AG08396 (cell line): ENCODE measurements at regions not wholly inside any gene's neighbourhood (a gene's known extent, or its start where the extent isn't known, plus 50 kb on each side); places are given as distances from the start of the nearest gene placed in this dataset.

ENCODE experiments used
- DNase-seq: peaks from one replicate; pipeline ENCODE4 v3.0.0; 2012; ENCODE audit warnings: low spot score, mixed read lengths

GRCh38 chr5:136689552-136689951 lies 324.2 kb upstream of the TRPC7 start:
- no peak for DNase-seq

DNA sequence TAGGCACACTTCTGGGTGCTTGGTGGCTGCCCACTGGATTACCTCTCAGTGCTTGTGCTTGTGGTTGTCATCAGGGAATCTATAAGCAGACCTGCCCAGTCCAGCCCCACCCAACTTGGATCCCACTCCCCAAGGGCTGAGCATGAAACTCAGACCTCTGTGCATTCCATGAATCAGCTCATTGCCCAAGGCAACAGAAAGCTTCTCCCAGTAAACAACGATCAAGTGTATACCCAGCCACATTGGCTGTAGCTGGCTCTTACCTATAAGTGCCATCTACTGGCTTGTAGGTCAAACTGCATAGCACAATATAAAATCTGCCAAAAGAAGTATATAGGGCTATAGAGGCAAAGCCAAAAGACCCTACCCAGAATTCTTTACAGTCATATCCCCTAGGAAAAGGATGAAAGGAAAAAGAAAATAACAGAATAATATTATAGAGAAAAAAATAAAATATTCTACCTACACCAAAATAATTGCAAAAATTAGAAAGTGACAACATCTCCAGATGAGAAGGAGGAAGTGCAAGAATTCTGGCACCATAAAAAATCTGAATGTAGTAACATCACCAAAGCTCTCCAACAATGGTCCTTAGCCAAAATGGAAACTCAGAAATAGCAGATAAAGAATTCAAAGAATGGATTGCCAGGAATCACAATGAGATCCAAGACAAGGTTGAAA lies 321.0 kb upstream of the TRPC7 start:
- DNase-seq: no peak

GRCh38 chr5:136682986-136683385 lies 317.6 kb upstream of the TRPC7 start:
- no peak for DNase-seq

DNA sequence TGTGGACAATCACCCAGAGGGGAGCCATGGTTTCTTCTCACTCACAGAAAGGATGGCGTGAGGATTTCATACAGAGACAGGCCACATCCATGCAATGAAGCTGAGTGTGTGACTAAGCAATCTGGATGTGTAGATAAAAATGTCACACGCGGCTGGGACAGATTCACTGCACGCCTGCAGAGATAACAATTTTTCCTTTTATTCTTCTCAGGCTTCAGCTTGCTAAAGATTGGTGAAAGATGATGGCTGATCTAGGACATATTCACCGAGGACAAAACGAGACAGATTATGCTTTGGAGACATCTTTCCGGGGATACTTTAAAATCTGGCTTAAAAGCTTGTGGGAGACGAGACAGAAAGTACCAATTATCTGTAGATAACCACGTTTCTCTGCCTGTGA lies 313.9 kb upstream of the TRPC7 start:
- no peak for DNase-seq

- no peak for DNase-seq
Observed at GRCh38 chr5:136677217-136677616, 311.9 kb upstream of the TRPC7 start.

GRCh38 chr5:136676685-136677084 lies 311.3 kb upstream of the TRPC7 start:
- DNase-seq: no peak

DNA sequence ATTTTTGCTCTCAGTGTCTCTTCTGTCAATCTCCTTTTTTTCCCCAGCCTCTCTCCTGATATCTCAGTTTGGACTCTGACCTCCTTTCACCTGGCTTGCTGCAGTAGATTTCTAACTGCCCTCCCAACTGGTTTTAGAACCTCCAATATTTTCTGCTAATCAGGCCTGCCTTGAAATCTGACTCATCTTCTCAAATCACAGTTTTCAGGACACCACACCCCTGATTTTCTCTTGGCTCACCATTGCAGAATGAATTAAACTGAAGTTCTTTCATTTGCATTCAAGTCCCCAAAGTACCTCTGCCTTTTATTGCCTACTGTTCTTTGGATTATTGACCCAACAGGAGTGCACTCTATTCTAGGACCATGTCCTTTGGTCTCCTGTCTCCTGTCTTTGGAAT lies 310.4 kb upstream of the TRPC7 start:
- DNase-seq: no peak

- DNase-seq: no peak
Observed at GRCh38 chr5:136674178-136674577, 308.8 kb upstream of the TRPC7 start.

DNA sequence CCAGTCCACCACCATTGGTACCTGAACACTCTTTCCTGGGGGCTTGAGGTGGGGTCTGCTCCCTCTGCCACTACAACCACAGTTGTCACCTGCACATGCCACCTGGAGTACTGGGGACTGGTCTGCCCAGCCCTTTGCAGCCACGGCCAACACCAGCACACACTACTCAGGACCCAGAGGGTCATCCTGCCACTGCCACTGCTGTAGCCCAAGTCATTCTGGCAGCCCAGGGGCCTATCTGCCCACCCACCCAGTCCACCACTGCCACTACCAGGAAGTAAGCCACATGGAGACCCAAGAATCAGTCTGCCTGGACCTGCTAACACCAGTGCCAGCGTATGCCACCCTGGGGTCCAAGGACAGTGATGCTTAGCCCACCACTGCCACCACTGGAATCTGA lies 302.4 kb upstream of the TRPC7 start:
- no peak for DNase-seq

DNA sequence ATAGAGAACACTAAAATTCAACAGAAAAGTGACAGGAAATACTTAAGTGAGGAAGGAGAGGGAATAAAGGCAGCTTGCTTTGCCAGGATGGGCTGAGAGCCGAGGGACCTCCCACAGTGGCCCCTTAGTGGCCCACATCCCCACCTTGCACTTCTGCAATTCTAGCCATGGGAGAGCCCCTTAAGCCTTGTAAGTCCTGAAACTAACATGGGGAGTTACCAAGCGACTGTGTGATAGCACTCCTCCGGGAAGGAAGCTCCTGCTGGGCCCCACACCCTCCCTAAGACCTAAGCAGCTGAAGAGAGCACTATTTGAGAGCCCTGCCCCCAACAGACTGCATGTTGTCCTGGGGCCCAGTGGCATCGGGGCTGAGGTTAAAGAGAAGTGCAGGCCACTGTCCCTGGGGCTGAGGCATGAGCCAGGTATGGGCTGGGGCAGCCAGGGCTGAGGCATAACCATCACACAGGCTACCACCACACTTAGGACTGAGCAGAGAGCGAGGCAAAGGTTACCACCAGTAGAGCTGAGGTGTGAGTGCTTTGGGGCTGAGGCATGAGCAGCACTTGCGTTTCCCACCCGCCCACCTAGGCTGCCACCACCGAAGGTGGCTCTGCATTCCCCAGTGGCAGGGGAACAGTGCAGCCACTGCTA lies 301.8 kb upstream of the TRPC7 start:
- DNase-seq: no peak

DNA sequence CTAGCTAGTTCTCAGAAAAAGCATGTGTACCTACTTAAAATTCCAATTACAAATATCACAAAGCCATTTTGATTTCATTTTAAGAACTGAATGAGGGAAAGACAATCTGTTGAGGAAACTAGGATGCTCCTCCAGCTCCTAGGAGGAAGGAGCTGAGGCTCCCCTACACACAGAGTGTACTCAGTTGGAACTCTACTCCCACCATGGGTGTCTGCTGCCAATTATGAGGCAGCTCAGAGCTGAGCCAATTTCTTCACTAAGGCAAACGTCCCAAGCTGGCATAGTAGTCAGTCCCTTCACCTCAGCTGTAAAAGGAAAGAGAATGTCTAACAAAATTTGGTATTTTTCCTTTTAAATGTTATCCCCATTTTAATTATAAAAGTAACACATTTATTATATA lies 300.0 kb upstream of the TRPC7 start:
- no peak for DNase-seq

- no peak for DNase-seq
Observed at GRCh38 chr5:136661026-136661425, 295.7 kb upstream of the TRPC7 start.

GRCh38 chr5:136656811-136657210 lies 291.5 kb upstream of the TRPC7 start:
- DNase-seq: no peak

GRCh38 chr5:136655468-136655867 lies 290.1 kb upstream of the TRPC7 start:
- DNase-seq: no peak

- no peak for DNase-seq
Observed at GRCh38 chr5:136646915-136647314, 281.6 kb upstream of the TRPC7 start.

- DNase-seq: no peak
Observed at GRCh38 chr5:136642976-136643375, 277.6 kb upstream of the TRPC7 start.

DNA sequence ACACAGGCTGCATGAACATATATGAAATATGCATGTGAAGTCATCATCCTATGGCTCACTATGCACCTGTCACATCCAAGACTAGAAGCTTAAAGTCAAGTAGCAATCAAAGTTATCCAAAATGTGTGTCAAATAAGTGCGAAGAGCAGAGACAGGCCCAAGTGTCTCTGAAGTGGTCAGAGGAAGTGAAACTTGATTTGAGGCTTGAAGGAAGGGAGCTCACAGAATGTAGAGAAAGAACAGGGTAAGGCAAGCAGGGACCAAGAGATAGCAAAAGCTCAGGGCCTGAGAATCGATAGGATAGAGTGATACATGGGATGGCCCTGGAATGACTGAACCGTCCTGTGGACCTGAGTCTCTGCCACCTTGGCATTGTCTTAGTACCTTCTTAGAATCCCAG lies 274.3 kb upstream of the TRPC7 start:
- DNase-seq: no peak

- no peak for DNase-seq
Observed at GRCh38 chr5:136638084-136638483, 272.7 kb upstream of the TRPC7 start.

DNA sequence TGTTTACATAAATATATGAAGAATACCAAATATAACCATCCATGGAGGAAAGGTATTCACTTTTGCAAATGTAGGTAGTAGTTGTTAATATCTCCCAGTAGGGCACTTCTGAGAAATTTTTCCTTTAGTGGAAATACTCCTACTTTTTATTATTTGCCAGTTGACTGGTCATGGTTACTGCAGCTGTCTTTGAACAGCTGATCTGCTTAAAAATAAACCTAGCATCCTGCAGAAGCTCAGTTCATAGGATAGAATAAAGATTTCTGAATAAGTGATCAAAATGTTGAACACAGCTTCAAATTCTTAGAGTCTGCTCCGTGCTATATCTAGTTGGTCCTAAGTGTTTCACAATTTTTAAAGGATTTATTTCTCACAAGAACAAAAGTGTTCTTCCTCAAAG lies 270.7 kb upstream of the TRPC7 start:
- DNase-seq: no peak

DNA sequence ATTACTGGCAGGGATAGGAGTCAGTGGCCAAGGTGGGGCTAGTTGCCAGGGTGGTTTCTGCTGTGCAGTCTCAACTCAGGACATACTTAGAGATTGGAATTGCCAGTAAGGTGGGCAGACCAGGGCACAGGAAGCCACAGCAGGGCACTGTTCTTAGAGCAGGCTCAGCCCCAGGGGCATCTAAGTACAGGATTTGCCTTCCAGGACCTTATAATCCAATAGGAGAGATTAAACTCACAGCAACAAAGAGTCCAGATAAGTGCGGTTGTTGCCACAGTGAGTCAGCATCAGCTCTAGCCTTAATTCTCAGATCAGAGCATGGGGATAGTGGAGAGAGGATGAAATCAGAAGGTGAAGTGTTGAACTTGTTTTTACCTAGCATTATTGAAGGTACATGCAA lies 265.8 kb upstream of the TRPC7 start:
- no peak for DNase-seq

DNA sequence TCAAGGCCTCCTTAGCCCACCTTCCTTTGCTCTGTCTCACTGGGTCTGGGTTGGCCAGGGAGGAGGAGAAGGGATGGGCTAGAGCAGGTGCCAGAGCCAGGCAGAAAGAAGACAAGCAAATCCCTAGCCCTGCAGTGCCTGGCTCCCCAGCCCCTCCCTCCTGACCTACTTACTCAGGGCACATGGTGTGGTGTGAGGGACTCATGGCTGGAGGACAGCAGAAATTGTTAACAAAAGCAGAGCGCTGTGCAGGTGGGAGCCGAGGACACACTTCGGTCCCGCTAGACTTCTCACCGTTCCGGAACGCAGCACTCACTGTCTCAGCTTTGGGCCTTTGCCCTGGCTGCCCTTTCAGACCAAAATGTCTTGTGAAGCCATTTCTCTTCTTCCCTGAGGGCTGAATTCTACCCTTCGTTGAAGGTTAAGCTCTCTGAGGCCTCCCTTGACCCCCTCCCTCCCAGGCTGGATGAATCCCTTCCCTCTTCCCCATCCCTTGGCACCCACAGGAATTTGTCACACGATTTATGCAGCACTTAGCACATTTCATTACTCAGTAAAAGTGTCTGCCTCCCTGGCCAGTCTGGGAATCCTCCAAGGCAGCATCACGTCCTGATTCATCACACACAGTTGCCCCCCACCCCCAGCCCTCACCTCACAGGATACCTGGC lies 263.9 kb upstream of the TRPC7 start:
- DNase-seq: no peak

DNA sequence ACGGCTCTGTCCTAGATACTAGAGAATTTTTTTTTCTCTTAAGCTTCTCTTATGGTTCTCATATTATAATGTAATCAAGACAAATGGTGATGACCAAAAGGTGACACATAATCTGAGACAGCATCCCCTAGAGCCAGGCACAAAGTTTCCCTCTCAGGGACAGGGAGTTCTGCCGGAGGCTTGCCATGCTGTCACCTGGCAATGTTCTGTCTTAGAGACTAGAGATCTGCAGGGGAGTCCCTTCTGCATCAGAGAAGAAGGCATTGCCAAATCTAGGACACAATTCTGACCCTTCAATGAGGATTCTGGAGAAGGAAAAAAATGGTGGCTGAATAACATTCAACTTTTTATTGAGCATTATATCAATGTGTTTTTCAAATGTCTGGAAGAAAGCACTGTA lies 261.2 kb upstream of the TRPC7 start:
- DNase-seq: no peak

DNA sequence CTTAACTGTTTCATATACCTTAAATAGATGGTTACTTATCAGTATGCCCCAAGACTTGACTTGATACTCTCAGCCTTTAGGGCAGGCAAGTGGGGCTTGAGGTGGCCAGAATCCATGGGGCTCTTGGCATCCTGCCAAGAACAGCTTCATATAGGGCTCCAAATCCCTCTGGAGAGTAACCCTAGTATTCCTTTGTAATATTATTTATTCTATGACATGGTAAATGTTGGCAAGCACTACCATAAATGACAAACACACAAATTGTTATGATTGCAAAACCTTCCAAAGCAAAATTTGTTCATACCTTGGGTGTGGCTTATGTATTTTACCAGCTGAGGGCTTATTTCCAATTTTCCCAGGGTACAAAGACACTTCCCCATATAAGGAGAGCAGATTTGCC lies 257.4 kb upstream of the TRPC7 start:
- no peak for DNase-seq

- no peak for DNase-seq
Observed at GRCh38 chr5:136621743-136622142, 256.4 kb upstream of the TRPC7 start.
